ENCODE measurements at regions not wholly inside any gene's neighbourhood (a gene's known extent, or its start where the extent isn't known, plus 50 kb on each side); places are given as distances from the start of the nearest gene placed in this dataset.

GRCh38 chr1:4970532-4970931 lies 316.1 kb downstream of the AJAP1 start:
- TF ChIP-seq SIN3A (IDR thresholded peaks at IDR 0.05; ENCODE audit: borderline replicate concordance, insufficient read depth, low read length): no peak
- no peak for TF ChIP-seq REST (IDR thresholded peaks at IDR 0.05; ENCODE audit: insufficient read depth in 1 of 2, low read depth in 2 of 2, low read length in 2 of 2)

All from PFSK-1 (cell line).